NCI-H1048 (cell line): ENCODE measurements at regions not wholly inside any gene's neighbourhood (a gene's known extent, or its start where the extent isn't known, plus 50 kb on each side); places are given as distances from the start of the nearest gene placed in this dataset.

Experiments used
- DNase-seq: peaks from one replicate; lab custom pipeline; 2025; lab: John Stamatoyannopoulos, UW

- DNase-seq = no peak
These were observed 241.4 kb downstream of the EDEM1 start for GRCh38 chr3:5428607-5429516.

- DNase-seq = no peak
These were observed 242.0 kb downstream of the EDEM1 start for GRCh38 chr3:5429517-5429890.

GRCh38 chr3:5430701-5431100 is 243.2 kb downstream of the EDEM1 start:
- DNase-seq = no peak

- no peak for DNase-seq
These were observed 243.6 kb downstream of the EDEM1 start for GRCh38 chr3:5431146-5431545.

- DNase-seq = no peak
These were observed 244.4 kb downstream of the EDEM1 start for GRCh38 chr3:5431811-5432378.

- DNase-seq = no peak
These were observed 249.8 kb downstream of the EDEM1 start for GRCh38 chr3:5437296-5437782.

GRCh38 chr3:5437783-5438323 is 250.3 kb downstream of the EDEM1 start:
- no peak for DNase-seq

GRCh38 chr3:5441401-5441800 is 253.9 kb downstream of the EDEM1 start:
- no peak for DNase-seq

- no peak for DNase-seq
These were observed 254.7 kb downstream of the EDEM1 start for GRCh38 chr3:5442106-5442785.

- no peak for DNase-seq
These were observed 255.3 kb downstream of the EDEM1 start for GRCh38 chr3:5442786-5443138.

- DNase-seq = no peak
These were observed 256.7 kb downstream of the EDEM1 start for GRCh38 chr3:5444253-5444652.

- no peak for DNase-seq
These were observed 258.2 kb downstream of the EDEM1 start for GRCh38 chr3:5445676-5446201.

GRCh38 chr3:5448246-5448645 is 260.7 kb downstream of the EDEM1 start:
- no peak for DNase-seq

- no peak for DNase-seq
These were observed 261.3 kb downstream of the EDEM1 start for GRCh38 chr3:5448816-5449215.

GRCh38 chr3:5456199-5456598 is 268.7 kb downstream of the EDEM1 start:
- no peak for DNase-seq

- DNase-seq = no peak
These were observed 271.0 kb downstream of the EDEM1 start for GRCh38 chr3:5458526-5458925.

GRCh38 chr3:5462086-5462485 is 274.6 kb downstream of the EDEM1 start:
- no peak for DNase-seq

GRCh38 chr3:5463991-5464390 is 276.5 kb downstream of the EDEM1 start:
- no peak for DNase-seq

- DNase-seq = no peak
These were observed 277.1 kb downstream of the EDEM1 start for GRCh38 chr3:5464649-5465048.

- no peak for DNase-seq
These were observed 277.7 kb downstream of the EDEM1 start for GRCh38 chr3:5465183-5465582.

- DNase-seq = no peak
These were observed 278.6 kb downstream of the EDEM1 start for GRCh38 chr3:5466065-5466464.

- no peak for DNase-seq
These were observed 279.2 kb downstream of the EDEM1 start for GRCh38 chr3:5466717-5467116.
